Mesothelial cell of epicardium (in vitro differentiated cells): ENCODE measurements at regions not wholly inside any gene's neighbourhood (a gene's known extent, or its start where the extent isn't known, plus 50 kb on each side); places are given as distances from the start of the nearest gene placed in this dataset.

ENCODE experiments used
- DNase-seq, 2 experiments: peaks; one replicate each; pipeline ENCODE4 v3.0.0; 2021; ENCODE audit warnings: low spot score in 2 of 2; ENCODE audit not compliant: unreplicated experiment in 2 of 2
- H3K27ac Mint-ChIP-seq: 2 replicates; pipeline ENCODE4 v1.8.0; 2021; ENCODE audit warnings: mixed read lengths
- H3K27me3 Mint-ChIP-seq: 2 replicates; pipeline ENCODE4 v1.8.0; 2021; ENCODE audit warnings: low read depth, mixed read lengths
- H3K36me3 Mint-ChIP-seq: 2 replicates; pipeline ENCODE4 v1.8.0; 2021; ENCODE audit warnings: mixed read lengths
- H3K4me1 Mint-ChIP-seq: 2 replicates; pipeline ENCODE4 v1.8.0; 2021; ENCODE audit warnings: mixed read lengths
- H3K4me3 Mint-ChIP-seq: 2 replicates; pipeline ENCODE4 v1.8.0; 2021; ENCODE audit warnings: mild to moderate bottlenecking, moderate library complexity, mixed read lengths
- H3K9me3 Mint-ChIP-seq: 2 replicates; pipeline ENCODE4 v1.8.0; 2021; ENCODE audit warnings: mixed read lengths
- TF ChIP-seq, protein P1 (sequence below): fragments of 200-600 bp; sonication (generic); IDR thresholded peaks from one replicate; pipeline ENCODE4 v1.5.0; 2021; ENCODE audit warnings: antibody characterized with exemption; ENCODE audit not compliant: unreplicated experiment

DNA sequence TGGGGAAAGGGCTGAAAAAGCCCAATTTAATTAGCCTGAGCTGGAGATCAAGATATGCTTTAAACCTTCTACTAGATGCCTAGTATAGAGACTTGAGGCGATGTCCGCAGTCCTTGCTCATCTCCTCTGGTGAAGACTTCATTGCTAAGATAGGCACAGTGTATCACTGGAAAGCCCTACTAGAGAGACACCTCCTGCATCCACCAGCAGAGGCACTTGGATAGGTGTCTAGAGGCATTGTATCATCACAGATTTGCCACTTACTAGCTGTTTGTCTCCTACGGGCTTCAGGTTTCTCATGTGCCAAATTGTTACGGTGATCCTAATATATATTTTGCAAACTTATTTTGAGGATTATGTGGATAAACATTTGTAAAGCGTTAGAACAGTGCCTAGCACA lies 1048.5 kb downstream of the GALC start:
- Mint-ChIP-seq H3K9me3 (no peaks in the 10 kb centered on the region), H3K27me3 (peaks cover 2% of the 10 kb centered on the region), H3K4me1 (peaks cover 16% of the 10 kb centered on the region), H3K4me3 (no peak overlapping the region), H3K27ac (no peak overlapping the region), H3K36me3 (no peaks in the 10 kb centered on the region)
- DNase-seq: no peak
- TF ChIP-seq, protein P1, sequence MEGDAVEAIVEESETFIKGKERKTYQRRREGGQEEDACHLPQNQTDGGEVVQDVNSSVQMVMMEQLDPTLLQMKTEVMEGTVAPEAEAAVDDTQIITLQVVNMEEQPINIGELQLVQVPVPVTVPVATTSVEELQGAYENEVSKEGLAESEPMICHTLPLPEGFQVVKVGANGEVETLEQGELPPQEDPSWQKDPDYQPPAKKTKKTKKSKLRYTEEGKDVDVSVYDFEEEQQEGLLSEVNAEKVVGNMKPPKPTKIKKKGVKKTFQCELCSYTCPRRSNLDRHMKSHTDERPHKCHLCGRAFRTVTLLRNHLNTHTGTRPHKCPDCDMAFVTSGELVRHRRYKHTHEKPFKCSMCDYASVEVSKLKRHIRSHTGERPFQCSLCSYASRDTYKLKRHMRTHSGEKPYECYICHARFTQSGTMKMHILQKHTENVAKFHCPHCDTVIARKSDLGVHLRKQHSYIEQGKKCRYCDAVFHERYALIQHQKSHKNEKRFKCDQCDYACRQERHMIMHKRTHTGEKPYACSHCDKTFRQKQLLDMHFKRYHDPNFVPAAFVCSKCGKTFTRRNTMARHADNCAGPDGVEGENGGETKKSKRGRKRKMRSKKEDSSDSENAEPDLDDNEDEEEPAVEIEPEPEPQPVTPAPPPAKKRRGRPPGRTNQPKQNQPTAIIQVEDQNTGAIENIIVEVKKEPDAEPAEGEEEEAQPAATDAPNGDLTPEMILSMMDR: no peak

DNA sequence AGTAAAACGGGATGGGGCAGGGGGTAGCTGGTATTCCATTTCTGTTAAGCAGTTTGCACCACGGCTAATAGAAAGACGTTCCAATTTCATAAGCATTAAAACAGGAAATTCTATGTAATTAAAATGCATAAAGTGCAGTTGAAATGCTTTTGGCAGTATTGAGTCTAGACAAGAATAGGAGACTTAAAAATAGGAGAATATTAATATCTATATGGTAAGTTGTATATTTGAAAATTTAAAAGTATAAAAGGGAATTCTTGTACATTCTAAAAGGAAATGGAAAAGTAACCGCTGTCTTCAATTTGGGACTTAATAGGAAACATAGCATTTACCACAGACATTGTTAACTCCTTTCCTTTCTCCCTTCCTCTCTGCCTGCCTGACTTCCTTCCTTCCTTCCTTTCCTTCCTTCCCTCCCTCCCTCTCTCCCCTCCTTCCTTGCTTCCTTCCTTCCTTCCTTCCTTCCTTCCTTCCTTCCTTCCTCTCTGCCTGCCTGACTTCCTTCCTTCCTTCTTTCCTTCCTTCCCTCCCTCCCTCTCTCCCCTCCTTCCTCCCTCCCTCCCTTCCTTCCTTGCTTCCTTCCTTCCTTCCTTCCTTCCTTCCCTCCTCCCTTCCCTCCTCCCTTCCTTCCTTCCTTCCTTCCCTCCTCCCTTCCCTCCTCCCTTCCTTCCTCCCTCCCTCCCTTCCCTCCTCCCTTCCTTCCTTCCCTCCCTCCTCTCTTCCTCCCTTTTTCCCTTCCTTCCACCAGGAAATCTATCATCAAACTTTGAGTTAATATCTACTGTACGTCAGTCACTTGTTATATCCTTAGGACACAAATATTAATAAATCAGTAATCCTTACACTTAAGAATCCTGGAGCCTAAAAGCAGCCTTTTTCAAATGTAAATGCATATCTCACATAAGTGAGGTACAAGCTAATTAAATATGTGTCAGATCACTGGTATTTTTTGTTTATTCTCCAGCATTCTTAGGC lies 1049.3 kb downstream of the GALC start:
- Mint-ChIP-seq H3K9me3 (no peaks in the 10 kb centered on the region), H3K4me1 (peaks cover 16% of the 10 kb centered on the region), H3K36me3 (no peaks in the 10 kb centered on the region), H3K27me3 (peaks cover 2% of the 10 kb centered on the region), H3K27ac (no peak overlapping the region), H3K4me3 (no peak overlapping the region)
- TF ChIP-seq, protein P1: no peak
- no peak for DNase-seq

DNA sequence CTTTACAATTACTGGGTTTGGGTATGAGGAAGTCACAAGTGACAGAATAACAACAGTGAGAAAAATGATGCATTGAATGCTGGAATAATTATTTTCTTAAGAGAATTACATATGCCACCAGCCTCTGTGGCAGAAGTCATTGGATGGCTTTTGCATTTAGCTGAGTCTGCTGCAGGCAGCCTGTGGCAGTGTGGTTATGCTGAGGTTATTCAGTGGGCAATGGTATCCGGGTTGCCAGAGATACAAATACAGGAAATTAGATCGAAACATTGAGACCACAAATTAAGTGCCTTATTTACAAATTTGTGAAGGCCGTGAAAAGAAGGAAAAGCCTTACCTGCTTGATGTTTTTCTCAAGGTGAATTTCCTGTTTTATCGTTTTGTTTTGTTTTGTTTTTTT lies 1050.0 kb downstream of the GALC start:
- TF ChIP-seq, protein P1: no peak
- Mint-ChIP-seq H3K9me3 (no peaks in the 10 kb centered on the region), H3K27me3 (peaks cover 2% of the 10 kb centered on the region), H3K4me1 (peaks cover 16% of the 10 kb centered on the region), H3K27ac (no peak overlapping the region), H3K36me3 (no peaks in the 10 kb centered on the region), H3K4me3 (no peak overlapping the region)
- no peak for DNase-seq

DNA sequence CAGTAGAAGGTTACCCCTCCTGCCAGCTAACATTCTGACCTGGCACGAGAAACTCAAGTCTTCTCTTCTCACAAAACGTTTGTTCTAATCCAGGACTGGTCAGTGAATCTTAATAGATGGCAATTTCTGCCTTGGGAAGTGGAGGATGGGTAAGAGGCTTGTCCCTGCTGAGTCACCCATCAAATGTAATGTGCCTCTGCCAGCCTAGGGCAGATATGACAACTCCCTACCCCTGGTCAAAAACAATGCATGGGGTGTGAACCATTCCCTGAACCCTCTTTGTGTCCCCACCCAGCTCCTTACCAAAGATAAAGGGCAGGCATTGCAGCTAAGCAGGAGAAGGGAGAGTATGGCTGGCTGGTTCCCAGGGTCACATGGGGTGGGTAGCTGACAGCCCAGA lies 1052.9 kb downstream of the GALC start:
- Mint-ChIP-seq H3K4me3 (no peak overlapping the region), H3K27ac (no peak overlapping the region), H3K4me1 (peaks cover 23% of the 10 kb centered on the region), H3K36me3 (no peaks in the 10 kb centered on the region), H3K27me3 (no peaks in the 10 kb centered on the region), H3K9me3 (no peaks in the 10 kb centered on the region)
- no peak for DNase-seq
- TF ChIP-seq, protein P1: no peak

DNA sequence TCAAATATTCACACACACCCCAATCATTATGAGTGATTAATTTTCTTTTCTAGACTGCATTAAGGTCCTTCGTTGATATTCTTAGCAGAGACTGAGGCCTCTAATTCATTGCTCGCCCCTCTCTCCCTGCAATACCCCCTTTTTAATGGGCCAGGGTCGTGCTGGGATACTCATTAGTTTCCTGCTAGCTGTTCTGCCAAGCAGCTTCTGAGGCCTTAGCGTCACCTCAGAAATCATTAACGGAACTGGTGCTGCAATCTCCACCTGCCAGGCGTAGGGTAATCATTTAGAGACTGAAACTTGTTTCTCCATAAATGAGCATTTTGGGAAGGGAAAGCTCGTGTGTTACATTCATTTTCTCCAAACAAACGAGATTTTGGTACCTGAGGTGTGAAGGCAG lies 1054.7 kb downstream of the GALC start:
- DNase-seq: no peak
- Mint-ChIP-seq H3K9me3 (no peaks in the 10 kb centered on the region), H3K4me3 (no peak overlapping the region), H3K4me1 (peaks cover 25% of the 10 kb centered on the region), H3K36me3 (no peaks in the 10 kb centered on the region), H3K27me3 (no peaks in the 10 kb centered on the region), H3K27ac (no peak overlapping the region)
- TF ChIP-seq, protein P1: no peak
